ENCODE measurements at regions not wholly inside any gene's neighbourhood (a gene's known extent, or its start where the extent isn't known, plus 50 kb on each side); places are given as distances from the start of the nearest gene placed in this dataset.

- no peak for DNase-seq
These were observed 122.6 kb upstream of the PABPC4L start for GRCh38 chr4:134324179-134324578.

DNA sequence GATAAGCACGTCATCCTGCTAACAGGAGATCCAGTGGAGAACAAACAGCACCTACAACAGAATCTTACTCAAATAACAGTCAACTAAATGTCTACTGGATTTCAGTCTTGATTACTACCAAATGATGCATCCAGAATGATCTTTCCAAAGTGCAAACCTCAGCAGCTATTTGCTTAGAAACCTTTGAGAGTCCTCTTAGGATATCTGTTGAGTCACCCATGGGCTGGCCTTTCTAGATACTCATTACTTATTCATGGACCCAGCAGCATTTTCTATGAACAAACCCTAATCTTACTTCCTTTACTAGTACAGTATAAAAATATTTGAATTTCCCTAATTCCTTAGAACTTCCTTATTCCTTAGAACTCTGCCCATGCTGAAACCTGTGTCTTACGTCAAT, 118.5 kb upstream of the PABPC4L start:
- DNase-seq: no peak

DNA sequence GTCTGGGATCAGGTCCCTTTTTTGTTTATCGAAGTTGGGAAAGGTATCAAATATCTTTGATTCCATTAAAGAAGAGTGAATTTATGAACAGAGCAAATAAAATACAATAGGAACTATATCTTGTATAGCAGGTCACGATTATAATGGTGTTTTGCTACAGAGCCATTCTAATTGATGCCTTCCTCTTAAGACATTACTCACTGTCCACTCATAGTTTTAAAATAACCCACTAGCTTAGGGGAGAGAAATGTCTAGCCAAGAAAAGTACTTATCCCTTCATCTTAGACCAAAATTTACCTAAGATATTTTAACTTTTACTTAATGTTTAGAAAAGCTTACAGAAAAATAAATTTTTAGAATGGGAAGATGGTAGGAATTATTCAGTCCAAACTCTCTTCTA, 112.0 kb upstream of the PABPC4L start:
- no peak for DNase-seq

- no peak for DNase-seq
These were observed 108.1 kb upstream of the PABPC4L start for GRCh38 chr4:134309715-134310114.

- DNase-seq: no peak
These were observed 107.3 kb upstream of the PABPC4L start for GRCh38 chr4:134308910-134309309.

GRCh38 chr4:134298313-134298712, 96.7 kb upstream of the PABPC4L start:
- DNase-seq: no peak

- no peak for DNase-seq
These were observed 96.2 kb upstream of the PABPC4L start for GRCh38 chr4:134297765-134298164.

DNA sequence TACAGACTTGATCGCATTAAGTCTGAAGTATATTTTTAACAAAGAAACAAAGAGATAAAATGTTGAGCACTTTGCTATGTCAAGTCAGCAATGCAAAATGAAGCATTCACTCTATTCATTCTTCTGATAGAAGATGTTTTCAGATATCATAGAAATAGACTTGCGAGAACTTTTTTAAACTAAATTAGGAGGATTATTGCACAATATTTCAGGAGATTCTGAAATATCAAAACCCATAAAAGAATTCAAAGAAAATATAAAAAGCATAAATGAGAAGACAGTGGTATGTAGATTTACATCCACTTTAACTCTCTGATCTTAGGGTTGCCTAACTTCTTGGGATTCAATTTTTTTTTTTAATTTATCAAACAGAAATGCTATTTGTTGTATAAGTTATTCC, 81.1 kb upstream of the PABPC4L start:
- no peak for DNase-seq

GRCh38 chr4:134278675-134279074, 77.1 kb upstream of the PABPC4L start:
- no peak for DNase-seq

- no peak for DNase-seq
These were observed 74.9 kb upstream of the PABPC4L start for GRCh38 chr4:134276476-134276875.

GRCh38 chr4:134260126-134260525, 58.5 kb upstream of the PABPC4L start:
- no peak for DNase-seq
